22Rv1 (cell line): ENCODE measurements at regions not wholly inside any gene's neighbourhood (a gene's known extent, or its start where the extent isn't known, plus 50 kb on each side); places are given as distances from the start of the nearest gene placed in this dataset.

Experiments
- CTCF ChIP-seq: fragments of 450-650 bp; IDR thresholded peaks from 2 replicates; pipeline ENCODE4 v1.5.1; 2017; ENCODE audit warnings: mild to moderate bottlenecking
- ZFX ChIP-seq: fragments of 450-650 bp; IDR thresholded peaks from 2 replicates; pipeline ENCODE4 v1.6.1; 2017; ENCODE audit warnings: antibody characterized with exemption, borderline replicate concordance

- no peak for TF ChIP-seq CTCF
- no peak for TF ChIP-seq ZFX
These were observed 115.3 kb upstream of the RBBP8 start for GRCh38 chr18:22817844-22818243.
